K562 (cell line): ENCODE measurements at regions not wholly inside any gene's neighbourhood (a gene's known extent, or its start where the extent isn't known, plus 50 kb on each side); places are given as distances from the start of the nearest gene placed in this dataset.

Source experiments
- ATAC-seq: fragments of 200-7000 bp; cut with Tn5 transposase; 3 replicates; pipeline ENCODE4 v1.9.1; 2020; ENCODE audit warnings: moderate library complexity
- BruUV-seq: library from RNA; stranded (reverse); fragments of 400-500 nt; replicated peaks from 2 replicates; lab custom pipeline; 2021; lab: Mats Ljungman, UMichigan
- CTCF ChIA-PET: fragments of 300-600 bp; formaldehyde crosslinking; extraction: SDS; loops from one replicate; lab custom pipeline; 2021; ENCODE audit warnings: low intra/inter-chr PET ratio; lab: Yijun Ruan, JAX
- POLR2A ChIA-PET: fragments of 300-600, 350-650 bp; sonication (Branson Sonifier 250); formaldehyde crosslinking; extraction: SDS; loops from one replicate; lab custom pipeline; 2021; ENCODE audit warnings: antibody characterized with exemption, inconsistent platforms; lab: Yijun Ruan, JAX
- DNase-seq, 4 experiments: peaks; one replicate each; pipeline versions ENCODE4 v3.0.0 to v3.0.0-alpha.2; 2011 to 2018; ENCODE audit warnings: low spot score in 3 of 4, mixed read lengths in 3 of 4; ENCODE audit errors: extremely low read depth in 1 of 4
- FAIRE-seq: peaks from 2 replicates; lab custom pipeline; 2011; peaks lifted over from hg19 to GRCh38; lab: Jason Lieb, UNC
- H2AFZ ChIP-seq: 2 replicates; pipeline ENCODE4 v1.6.0; 2011; ENCODE audit warnings: low read depth, low read length, control low read depth, inconsistent platforms
- H3K27ac ChIP-seq: fragments of 200-600 bp; 3 replicates; pipeline ENCODE4 v1.8.0; 2011; ENCODE audit warnings: low read depth, mild to moderate bottlenecking, control low read depth, inconsistent platforms, low read length, moderate library complexity, mixed read lengths; ENCODE audit errors: extremely low read depth
- H3K27me3 ChIP-seq, 2 experiments: fragments of 300-600 bp in 1 of 2; 2 replicates in 1 of 2; 3 replicates in 1 of 2; pipeline versions ENCODE4 v1.6.0 to v1.8.0; 2011; ENCODE audit warnings: inconsistent platforms in 2 of 2, low read length in 2 of 2, mild to moderate bottlenecking in 1 of 2, mixed read lengths in 1 of 2, moderate library complexity in 1 of 2; ENCODE audit not compliant: control insufficient read depth in 2 of 2, insufficient read depth in 2 of 2
- H3K36me3 ChIP-seq: fragments of 300-600 bp; 3 replicates; pipeline ENCODE4 v1.8.0; 2011; ENCODE audit warnings: mild to moderate bottlenecking, low read length, inconsistent platforms; ENCODE audit not compliant: control insufficient read depth, insufficient read depth
- H3K4me1 ChIP-seq, 2 experiments: fragments of 200-600 bp in 1 of 2; replicated peaks in 1 of 2; 2 replicates in 1 of 2; 3 replicates in 1 of 2; pipeline versions ENCODE4 v1.5.1 to v1.8.0; 2011; ENCODE audit warnings: inconsistent platforms in 2 of 2, low read length in 2 of 2, mild to moderate bottlenecking in 1 of 2, mixed read lengths in 1 of 2, moderate library complexity in 1 of 2; ENCODE audit not compliant: control insufficient read depth in 2 of 2, insufficient read depth in 2 of 2
- H3K4me2 ChIP-seq: 2 replicates; pipeline ENCODE4 v1.6.1; 2011; ENCODE audit warnings: low read length, control low read depth, inconsistent platforms, mixed read lengths; ENCODE audit not compliant: insufficient read depth
- H3K4me3 ChIP-seq: fragments of 200-600 bp; sonication (generic), shearing (Covaris generic); 2 replicates; pipeline ENCODE4 v1.5.1; 2016; ENCODE audit warnings: control low read depth, inconsistent platforms
- H3K79me2 ChIP-seq: fragments of 200-600 bp; 3 replicates; pipeline ENCODE4 v1.8.0; 2011; ENCODE audit warnings: low read length, inconsistent platforms; ENCODE audit not compliant: control insufficient read depth, insufficient read depth
- H3K9ac ChIP-seq, 2 experiments: 2 replicates each; pipeline versions ENCODE4 v1.6.0 to v1.6.1; 2011; ENCODE audit warnings: low read depth in 2 of 2, low read length in 2 of 2, control low read depth in 1 of 2, inconsistent platforms in 1 of 2, mild to moderate bottlenecking in 1 of 2, mixed read lengths in 1 of 2; ENCODE audit not compliant: insufficient read depth in 1 of 2
- H3K9me1 ChIP-seq: one replicate; pipeline ENCODE4 v1.6.0; 2011; ENCODE audit warnings: inconsistent platforms, mild to moderate bottlenecking, low read length, moderate library complexity; ENCODE audit not compliant: control insufficient read depth, insufficient read depth
- H3K9me3 ChIP-seq: replicated peaks from 2 replicates; pipeline ENCODE4 v1.5.1; 2011; ENCODE audit warnings: low read depth, low read length, inconsistent platforms; ENCODE audit not compliant: control insufficient read depth, insufficient read depth
- H4K20me1 ChIP-seq: replicated peaks from 2 replicates; pipeline ENCODE4 v1.6.1; 2011; ENCODE audit warnings: low read length, inconsistent platforms, mixed read lengths; ENCODE audit not compliant: control insufficient read depth, insufficient read depth
- CEBPG ChIP-seq, 3 experiments: fragments of 200-800 bp in 1 of 3; sonication (Bioruptor generic) in 1 of 3; sonication (generic) in 1 of 3; formaldehyde crosslinking in 1 of 3; IDR thresholded peaks in 2 of 3; conservative IDR thresholded peaks in 1 of 3; 2 replicates each; pipeline versions ENCODE4 v1.6.1 to v1.8.0; 2016 to 2022; ENCODE audit warnings: missing compliant biosample characterization in 2 of 3, missing genetic modification characterization in 2 of 3, mild to moderate bottlenecking in 1 of 3, missing genetic modification reagents in 1 of 3
- ETV6 ChIP-seq, 3 experiments: fragments of 150-350 bp in 1 of 3; sonication (generic) in 1 of 3; formaldehyde crosslinking in 1 of 3; IDR thresholded peaks; 2 replicates each; pipeline versions ENCODE4 v1.6.1 to v1.8.0; 2014 to 2022; ENCODE audit warnings: borderline replicate concordance in 2 of 3, low read depth in 2 of 3, antibody characterized with exemption in 1 of 3, low read length in 1 of 3, mild to moderate bottlenecking in 1 of 3, missing genetic modification reagents in 1 of 3
- ZNF274 ChIP-seq: IDR thresholded peaks from 2 replicates; pipeline ENCODE4 v1.6.1; 2011; ENCODE audit warnings: low read depth, mild to moderate bottlenecking, low read length, moderate library complexity, borderline replicate concordance
- WGBS: fragments of 100-300 bp; shearing (Covaris generic); methylation state at CpG from one replicate; pipeline ENCODE4 v1.1.6; 2016; ENCODE audit warnings: low coverage, mixed read lengths; ENCODE audit not compliant: insufficient coverage; ENCODE audit errors: missing lambda C conversion rate; 5-methylcytosine and 5-hydroxymethylcytosine counted together
- in situ Hi-C: fragments of 300-500 bp; cut with MboI; formaldehyde crosslinking; loops from 4 replicates; pipeline ENCODE4 v1.15.0; 2018; ENCODE audit warnings: inconsistent platforms, mixed read lengths
- intact Hi-C: fragments of 100-400 bp; cut with micrococcal nuclease; formaldehyde crosslinking; loops from 2 replicates; pipeline ENCODE4 v1.14.2; 2022
- TF ChIP-seq, protein P1 (sequence below): fragments of 450-650 bp; IDR thresholded peaks from 2 replicates; pipeline ENCODE4 v1.6.1; 2017; ENCODE audit warnings: antibody characterized with exemption, mild to moderate bottlenecking

DNA sequence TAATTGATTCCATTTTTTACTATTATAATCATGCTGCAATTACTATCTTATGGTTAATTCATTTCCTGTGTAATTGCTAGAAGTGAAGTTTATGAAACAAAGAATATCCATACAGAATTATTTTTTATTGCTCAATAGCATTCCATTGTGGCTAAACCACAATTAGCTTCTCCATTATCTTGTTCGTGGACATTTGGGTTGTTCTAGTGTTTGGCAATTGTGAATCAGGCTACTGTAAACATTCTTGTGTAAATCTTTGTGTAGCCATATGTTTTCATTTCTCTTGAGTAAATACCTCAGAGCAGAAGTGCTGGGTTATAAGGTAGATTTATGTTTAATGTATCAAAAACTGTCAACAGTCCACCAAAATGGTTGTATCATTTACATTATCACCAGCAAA is 341.1 kb downstream of the MAT2B start:
- no peak for DNase-seq
- Histone ChIP-seq H3K9me1 (no peaks in the 10 kb centered on the region), H3K4me1 (no peaks in the 10 kb centered on the region), H3K9me3 (no peaks in the 10 kb centered on the region), H3K79me2 (no peaks in the 10 kb centered on the region), H3K4me3 (no peak overlapping the region), H4K20me1 (no peaks in the 10 kb centered on the region), H3K36me3 (no peaks in the 10 kb centered on the region), H3K4me2 (no peak overlapping the region), H3K27me3 (no peaks in the 10 kb centered on the region), H3K27ac (no peak overlapping the region), H2AFZ (no peak overlapping the region), H3K9ac (no peak overlapping the region)
- FAIRE-seq: no peak
- no peak for ATAC-seq
- ChIA-PET POLR2A (no interaction called here), CTCF (no interaction called here)
- no TSS peak for BruUV-seq
- in situ Hi-C loops (no loop called here), intact Hi-C loops (no loop called here)
- TF ChIP-seq CEBPG (CRISPR knock-in tag; IDR thresholded peaks at IDR 0.05) (no peak), CEBPG (tag; conservative IDR thresholded peaks at IDR 0.05 in 1 of 2, IDR thresholded peaks at IDR 0.05 in 1 of 2) (peak in 1 of 2 experiments; percentile 43; a peak in 1 of 4 replicates), ETV6 (IDR thresholded peaks at IDR 0.05; ENCODE audit: borderline replicate concordance in 1 of 2, low read depth in 2 of 2, low read length in 1 of 2) (no peak), ETV6 (CRISPR knock-in tag; IDR thresholded peaks at IDR 0.05; ENCODE audit: borderline replicate concordance) (no peak)
- WGBS: 0% methylated on average over 1 of the region's 1 CpG

DNA sequence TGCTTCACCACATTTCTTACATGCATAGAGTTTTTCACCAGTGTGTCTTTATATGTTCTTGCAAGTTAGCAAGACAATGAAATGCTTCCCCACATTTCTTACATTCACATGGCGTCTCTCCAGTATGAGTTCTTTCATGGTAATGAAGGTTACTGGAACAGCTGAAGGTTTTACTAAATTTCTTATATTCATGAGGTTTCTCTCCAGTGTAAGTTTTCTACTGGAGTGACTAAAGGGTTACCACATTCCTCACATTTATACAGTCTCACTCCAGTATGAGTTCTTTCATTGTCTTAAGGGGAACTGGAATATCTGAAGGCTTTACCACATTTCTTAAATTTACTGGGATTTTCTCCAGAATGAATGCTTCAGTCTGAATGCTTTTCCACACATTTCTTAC is 350.3 kb downstream of the MAT2B start:
- WGBS: 5% methylated on average over 1 of the region's 1 CpG
- Histone ChIP-seq H3K79me2 (no peaks in the 10 kb centered on the region), H3K4me2 (no peak overlapping the region), H3K4me1 (no peaks in the 10 kb centered on the region), H3K27me3 (no peaks in the 10 kb centered on the region), H4K20me1 (no peaks in the 10 kb centered on the region), H3K4me3 (no peak overlapping the region), H3K9ac (no peak overlapping the region), H2AFZ (no peak overlapping the region), H3K9me3 (peaks cover 3% of the 10 kb centered on the region), H3K27ac (no peak overlapping the region), H3K9me1 (no peaks in the 10 kb centered on the region), H3K36me3 (no peaks in the 10 kb centered on the region)
- in situ Hi-C loops: no loop called here
- BruUV-seq: no TSS peak
- ATAC-seq (no peak), FAIRE-seq (no peak), DNase-seq (no peak)
- intact Hi-C loops: no loop called here
- TF ChIP-seq ZNF274: peak; percentile 67
- TF ChIP-seq, protein P1, sequence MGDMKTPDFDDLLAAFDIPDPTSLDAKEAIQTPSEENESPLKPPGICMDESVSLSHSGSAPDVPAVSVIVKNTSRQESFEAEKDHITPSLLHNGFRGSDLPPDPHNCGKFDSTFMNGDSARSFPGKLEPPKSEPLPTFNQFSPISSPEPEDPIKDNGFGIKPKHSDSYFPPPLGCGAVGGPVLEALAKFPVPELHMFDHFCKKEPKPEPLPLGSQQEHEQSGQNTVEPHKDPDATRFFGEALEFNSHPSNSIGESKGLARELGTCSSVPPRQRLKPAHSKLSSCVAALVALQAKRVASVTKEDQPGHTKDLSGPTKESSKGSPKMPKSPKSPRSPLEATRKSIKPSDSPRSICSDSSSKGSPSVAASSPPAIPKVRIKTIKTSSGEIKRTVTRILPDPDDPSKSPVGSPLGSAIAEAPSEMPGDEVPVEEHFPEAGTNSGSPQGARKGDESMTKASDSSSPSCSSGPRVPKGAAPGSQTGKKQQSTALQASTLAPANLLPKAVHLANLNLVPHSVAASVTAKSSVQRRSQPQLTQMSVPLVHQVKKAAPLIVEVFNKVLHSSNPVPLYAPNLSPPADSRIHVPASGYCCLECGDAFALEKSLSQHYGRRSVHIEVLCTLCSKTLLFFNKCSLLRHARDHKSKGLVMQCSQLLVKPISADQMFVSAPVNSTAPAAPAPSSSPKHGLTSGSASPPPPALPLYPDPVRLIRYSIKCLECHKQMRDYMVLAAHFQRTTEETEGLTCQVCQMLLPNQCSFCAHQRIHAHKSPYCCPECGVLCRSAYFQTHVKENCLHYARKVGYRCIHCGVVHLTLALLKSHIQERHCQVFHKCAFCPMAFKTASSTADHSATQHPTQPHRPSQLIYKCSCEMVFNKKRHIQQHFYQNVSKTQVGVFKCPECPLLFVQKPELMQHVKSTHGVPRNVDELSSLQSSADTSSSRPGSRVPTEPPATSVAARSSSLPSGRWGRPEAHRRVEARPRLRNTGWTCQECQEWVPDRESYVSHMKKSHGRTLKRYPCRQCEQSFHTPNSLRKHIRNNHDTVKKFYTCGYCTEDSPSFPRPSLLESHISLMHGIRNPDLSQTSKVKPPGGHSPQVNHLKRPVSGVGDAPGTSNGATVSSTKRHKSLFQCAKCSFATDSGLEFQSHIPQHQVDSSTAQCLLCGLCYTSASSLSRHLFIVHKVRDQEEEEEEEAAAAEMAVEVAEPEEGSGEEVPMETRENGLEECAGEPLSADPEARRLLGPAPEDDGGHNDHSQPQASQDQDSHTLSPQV: no peak
- POLR2A ChIA-PET: no interaction called here
- CTCF ChIA-PET: no interaction called here
